ENCODE measurements at regions not wholly inside any gene's neighbourhood (a gene's known extent, or its start where the extent isn't known, plus 50 kb on each side); places are given as distances from the start of the nearest gene placed in this dataset.
"Not testable (repeated sequence)": the region's sequence is repeated elsewhere in the genome, so short reads cannot be mapped to it uniquely, and the experiment has no call there.

- DNase-seq = no peak
Measured at GRCh38 chr2:142615876-142616275, 261.6 kb upstream of the KYNU start.

DNA sequence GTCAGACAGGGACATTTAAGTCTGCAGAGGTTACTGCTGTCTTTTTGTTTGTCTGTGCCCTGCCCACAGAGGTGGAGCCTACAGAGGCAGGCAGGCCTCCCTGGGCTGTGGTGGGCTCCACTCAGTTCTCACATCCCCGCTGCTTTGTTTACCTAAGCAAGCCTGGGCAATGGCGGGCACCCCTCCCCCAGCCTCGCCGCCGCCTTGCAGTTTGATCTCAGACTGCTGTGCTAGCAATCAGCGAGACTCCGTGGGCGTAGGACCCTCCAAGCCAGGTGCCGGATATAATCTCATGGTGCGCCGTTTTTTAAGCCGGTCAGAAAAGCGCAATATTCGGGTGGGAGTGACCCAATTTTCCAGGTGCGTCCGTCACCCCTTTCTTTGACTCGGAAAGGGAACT lies 264.3 kb upstream of the KYNU start:
- not testable (repeated sequence) for DNase-seq

- peak; percentile 47 for DNase-seq
Measured at GRCh38 chr2:142605421-142605820, 272.0 kb upstream of the KYNU start.

DNA sequence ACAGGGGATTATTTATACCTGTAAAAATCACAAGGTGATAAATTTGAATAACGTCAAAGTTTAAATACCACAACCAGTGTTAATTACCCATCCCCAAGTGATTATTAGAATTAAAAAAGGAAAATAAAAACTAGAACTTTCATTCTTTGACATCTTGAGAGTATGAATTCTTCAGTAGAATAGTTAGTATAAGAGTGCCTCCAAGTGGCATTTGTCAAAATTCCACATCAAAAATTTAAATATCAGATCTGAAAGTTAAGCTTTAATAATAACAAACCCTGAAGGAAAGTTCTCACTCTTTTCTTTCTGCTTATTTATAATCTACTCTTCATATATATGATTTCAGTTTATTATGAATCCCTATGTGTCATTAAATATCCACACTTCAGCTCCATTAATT lies 273.7 kb upstream of the KYNU start:
- DNase-seq = no peak

DNA sequence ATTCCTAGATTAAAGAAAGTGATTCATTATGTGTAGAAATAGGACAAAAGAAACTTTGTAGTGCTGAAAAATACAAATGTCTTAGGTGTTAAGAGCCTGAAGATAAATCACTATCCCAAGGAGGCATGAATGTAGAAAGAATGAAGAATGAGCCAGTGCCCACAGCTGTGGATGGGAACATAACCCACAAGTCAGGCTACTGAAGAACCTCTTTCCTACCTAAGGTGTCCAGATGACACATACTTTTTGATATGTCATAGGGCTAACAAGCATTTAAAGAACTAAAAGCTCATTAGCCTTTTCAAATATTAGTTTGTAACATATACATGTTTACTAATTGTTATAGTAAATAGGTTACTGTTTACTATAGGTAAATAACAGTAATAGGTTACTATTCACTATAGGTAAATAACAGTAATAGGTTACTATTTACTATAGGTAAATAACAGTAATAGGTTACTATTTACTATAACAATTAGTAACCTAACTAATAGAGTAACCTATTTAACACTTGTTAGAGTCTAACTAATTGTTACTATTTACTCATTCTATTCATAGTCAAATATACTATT lies 275.0 kb upstream of the KYNU start:
- no peak for DNase-seq

DNA sequence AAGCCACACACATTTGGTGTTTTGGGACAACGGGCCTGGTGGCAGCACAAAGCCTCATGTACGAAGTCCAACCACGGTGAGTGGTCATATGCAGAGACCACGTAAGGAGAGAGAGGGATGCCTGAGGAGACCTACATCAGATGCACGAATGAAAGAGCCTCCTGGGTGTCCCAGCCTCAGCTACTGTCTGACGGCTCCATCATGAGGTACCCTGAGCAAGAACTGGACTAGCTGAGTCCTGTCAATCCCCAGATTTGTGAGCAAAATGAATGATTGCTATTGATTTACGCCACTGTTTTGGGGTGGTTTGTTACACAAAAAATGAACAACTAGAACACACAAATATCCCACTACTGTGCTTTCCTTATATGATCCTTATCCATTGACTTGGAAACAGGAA lies 275.7 kb upstream of the KYNU start:
- DNase-seq = no peak

DNA sequence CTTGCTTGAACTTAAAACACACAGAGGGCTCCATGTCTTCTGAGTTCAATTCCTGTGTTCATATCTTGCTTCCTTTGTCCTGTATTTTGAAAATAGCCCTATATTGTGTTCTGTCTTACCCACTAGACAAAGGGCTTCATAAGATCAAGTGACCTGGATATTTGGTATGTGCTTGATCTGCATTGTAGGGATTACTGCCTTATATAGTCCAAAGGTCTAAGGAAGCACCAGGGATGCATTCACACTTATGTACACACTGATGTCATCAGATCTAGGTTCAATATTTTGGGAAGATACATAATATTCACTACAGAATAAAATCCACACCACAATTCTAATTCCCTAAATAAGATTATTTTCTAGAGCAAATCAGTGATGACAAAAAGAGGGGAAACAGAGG lies 278.0 kb upstream of the KYNU start:
- no peak for DNase-seq

- DNase-seq = no peak
Measured at GRCh38 chr2:142598846-142599245, 278.6 kb upstream of the KYNU start.

DNA sequence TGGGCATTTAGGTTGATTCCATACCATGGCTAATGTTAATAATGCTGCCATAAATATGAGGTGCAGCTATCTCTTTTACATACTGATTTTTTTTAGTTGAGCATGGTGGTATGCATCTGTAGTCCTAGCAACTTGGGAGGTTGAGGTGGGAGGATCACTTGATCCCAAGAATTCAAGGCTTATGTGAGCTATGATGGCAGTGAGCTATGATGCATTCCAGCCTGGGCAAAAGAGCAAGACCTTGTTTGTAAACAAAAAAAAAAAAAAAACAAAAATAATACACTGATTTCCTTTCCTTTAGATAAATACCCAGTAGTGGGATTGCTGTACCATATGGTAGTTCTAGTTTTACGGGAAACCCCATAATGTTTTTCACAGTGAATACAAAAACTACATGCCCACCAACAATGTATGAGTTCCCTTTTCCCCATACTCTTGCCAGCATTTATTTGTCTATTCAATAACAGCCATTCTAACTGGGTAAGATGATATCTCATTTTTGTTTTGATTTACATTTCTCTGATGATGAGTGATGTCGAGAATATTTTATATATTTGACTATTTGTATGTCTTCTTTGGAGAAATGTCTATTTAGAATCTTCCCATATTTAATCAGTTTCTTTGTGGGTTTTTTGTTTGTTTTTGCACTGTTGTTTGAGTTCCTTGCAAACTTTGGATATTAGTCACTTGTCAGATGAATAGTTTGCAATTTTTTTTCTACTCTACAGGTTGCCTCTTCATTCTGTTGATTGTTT lies 281.0 kb upstream of the KYNU start:
- DNase-seq = no peak

GRCh38 chr2:142594935-142595334 lies 282.5 kb upstream of the KYNU start:
- no peak for DNase-seq

GRCh38 chr2:142592171-142592570 lies 285.3 kb upstream of the KYNU start:
- no peak for DNase-seq

- DNase-seq = no peak
Measured at GRCh38 chr2:142591420-142591819, 286.0 kb upstream of the KYNU start.

GRCh38 chr2:142588269-142588668 lies 289.2 kb upstream of the KYNU start:
- no peak for DNase-seq

DNA sequence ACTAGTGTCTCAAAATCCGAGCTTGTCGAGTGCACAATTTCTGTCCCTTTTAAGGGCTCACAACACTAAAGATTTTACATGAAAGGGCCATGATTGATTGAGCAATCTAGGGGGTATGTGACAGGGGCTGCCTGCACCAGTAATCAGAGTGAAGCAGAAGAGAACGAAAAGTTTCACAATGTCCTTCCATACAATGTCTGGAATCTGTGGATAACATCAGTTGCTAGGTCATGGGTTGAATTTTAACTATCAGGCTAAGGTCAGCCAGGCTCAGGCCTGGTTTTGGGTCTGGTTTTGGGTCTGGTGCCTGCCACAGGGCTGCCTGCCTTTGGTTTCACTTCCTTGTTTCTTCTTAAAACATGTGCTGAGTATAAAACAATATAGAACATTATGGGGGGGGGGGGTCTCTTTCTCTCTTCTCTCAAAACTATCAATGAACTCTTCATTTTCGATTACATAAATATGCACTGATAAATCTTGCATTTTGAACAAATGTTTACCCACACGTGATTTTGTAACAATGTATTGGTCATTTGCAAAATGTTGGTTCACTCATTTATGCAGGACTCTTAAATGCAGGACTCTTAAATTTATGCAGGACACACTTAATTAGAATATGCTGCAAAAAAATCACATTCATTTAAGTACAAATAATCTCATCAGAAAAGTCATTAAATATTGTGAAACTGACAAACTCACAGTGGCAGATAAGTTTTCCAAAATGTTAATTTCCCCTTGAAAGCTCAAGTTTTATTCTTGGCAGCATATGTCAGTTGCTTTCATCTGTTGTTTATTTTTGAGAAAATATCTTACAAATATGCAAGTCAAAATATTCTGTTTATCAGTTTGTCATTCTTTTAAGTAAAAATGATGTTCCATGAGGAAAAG lies 290.5 kb upstream of the KYNU start:
- no peak for DNase-seq

GRCh38 chr2:142585785-142586184 lies 291.7 kb upstream of the KYNU start:
- DNase-seq = no peak

GRCh38 chr2:142582317-142582716 lies 295.1 kb upstream of the KYNU start:
- DNase-seq = no peak

DNA sequence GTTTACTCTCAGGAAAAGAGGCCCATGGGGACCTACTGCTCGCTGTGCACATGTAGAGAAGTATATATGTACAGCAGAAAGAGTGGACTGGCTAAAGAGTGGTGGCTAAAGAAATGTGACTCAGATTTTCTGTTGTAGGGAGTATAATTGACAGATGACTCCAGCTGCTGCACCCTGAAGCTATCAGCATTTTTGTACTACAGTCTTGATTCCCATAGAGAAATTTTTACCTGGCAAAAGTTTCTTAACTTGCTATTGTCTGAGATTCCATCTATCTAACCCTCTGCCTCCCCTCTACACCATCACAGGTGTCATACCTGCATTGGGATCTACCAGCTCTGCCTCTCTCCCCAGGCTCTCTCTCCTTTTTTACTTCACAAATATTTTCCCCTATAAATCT lies 296.0 kb upstream of the KYNU start:
- no peak for DNase-seq

- no peak for DNase-seq
Measured at GRCh38 chr2:142580691-142581090, 296.8 kb upstream of the KYNU start.

- no peak for DNase-seq
Measured at GRCh38 chr2:142575561-142575960, 301.9 kb upstream of the KYNU start.

DNA sequence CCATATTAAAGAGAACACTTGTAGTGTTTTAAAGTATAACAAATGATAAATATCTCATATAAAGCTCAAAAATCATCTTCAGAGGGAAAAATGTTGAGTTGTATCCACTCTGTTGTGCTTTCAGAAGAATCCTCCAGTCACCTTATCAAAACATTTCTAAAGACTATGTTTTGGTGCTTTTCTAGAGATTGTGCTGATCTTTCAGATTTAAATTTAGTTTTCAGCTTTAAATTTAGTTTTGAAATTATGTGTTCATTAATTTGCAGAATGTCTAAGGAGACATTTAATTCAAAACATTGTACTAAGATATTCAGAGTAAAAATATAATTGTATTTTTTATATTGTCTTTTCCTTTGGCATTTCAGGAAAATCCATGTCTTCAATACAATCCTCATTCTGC lies 303.1 kb upstream of the KYNU start:
- no peak for DNase-seq

GRCh38 chr2:142572346-142573132 lies 304.9 kb upstream of the KYNU start:
- DNase-seq = no peak

DNA sequence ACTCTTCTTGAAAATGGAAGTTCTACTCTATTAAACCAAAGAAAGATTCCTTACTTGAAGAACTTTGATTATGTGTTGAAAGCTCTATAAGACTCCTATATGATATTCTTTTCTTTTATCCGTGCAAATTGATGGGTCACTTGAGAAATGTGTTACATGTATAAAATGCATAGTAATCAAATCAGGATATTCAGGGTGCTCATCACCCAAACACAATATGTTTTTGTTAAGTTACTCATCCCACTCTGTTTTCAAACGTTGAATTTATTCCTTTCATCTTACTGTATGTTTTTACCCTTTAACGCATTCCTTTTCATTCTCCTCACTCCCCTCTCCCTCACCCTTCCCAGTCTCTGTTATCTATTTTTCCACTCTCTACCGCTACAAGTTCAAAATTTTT lies 305.5 kb upstream of the KYNU start:
- no peak for DNase-seq

DNA sequence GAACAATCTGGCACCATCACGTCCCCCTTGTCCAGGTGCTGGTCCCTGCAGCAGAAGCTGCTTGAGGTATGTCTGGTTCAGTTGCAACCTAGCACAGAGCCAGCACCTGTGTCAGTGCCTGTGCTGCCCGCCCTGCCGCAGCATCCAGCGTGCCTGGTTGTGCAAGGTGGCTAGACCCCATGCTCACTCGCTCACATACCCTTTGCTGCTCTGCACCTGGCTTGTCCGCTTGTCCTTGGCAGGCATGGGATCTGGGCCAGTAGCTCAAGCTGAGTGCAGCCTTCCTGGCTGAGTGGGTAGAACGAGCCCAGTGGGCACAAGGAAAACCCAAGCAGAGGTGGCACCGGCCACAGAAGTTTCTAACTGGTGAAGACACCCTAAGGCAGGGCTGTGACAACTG lies 314.6 kb upstream of the KYNU start:
- DNase-seq = no peak
